ENCODE measurements at regions not wholly inside any gene's neighbourhood (a gene's known extent, or its start where the extent isn't known, plus 50 kb on each side); places are given as distances from the start of the nearest gene placed in this dataset.

- TF ChIP-seq POLR2A (IDR thresholded peaks at IDR 0.05) (no peak), POLR2AphosphoS5 (IDR thresholded peaks at IDR 0.05) (no peak)
Measured at GRCh38 chr3:71885006-71885405, 100.1 kb upstream of the PROK2 start.

Data from gastroesophageal sphincter (tissue), 2 donors.